HG03103 (cell line): ENCODE measurements at regions not wholly inside any gene's neighbourhood (a gene's known extent, or its start where the extent isn't known, plus 50 kb on each side); places are given as distances from the start of the nearest gene placed in this dataset.

ENCODE experiments used
- ATAC-seq: cut with Tn5 transposase; IDR thresholded peaks from one replicate; pipeline ENCODE4 v1.9.1; 2021; ENCODE audit warnings: low read depth; ENCODE audit not compliant: unreplicated experiment

GRCh38 chr5:119789406-119790117 is 160.2 kb downstream of the FAM170A start:
- no peak for ATAC-seq

- no peak for ATAC-seq
These were observed 162.9 kb downstream of the FAM170A start for GRCh38 chr5:119792161-119792799.

- no peak for ATAC-seq
These were observed 166.4 kb downstream of the FAM170A start for GRCh38 chr5:119795768-119796167.

GRCh38 chr5:119801570-119801969 is 172.2 kb downstream of the FAM170A start:
- ATAC-seq, result no peak

GRCh38 chr5:119808024-119808423 is 178.7 kb downstream of the FAM170A start:
- ATAC-seq, result no peak

- no peak for ATAC-seq
These were observed 179.1 kb downstream of the FAM170A start for GRCh38 chr5:119808474-119808873.

GRCh38 chr5:119810217-119810616 is 180.9 kb downstream of the FAM170A start:
- ATAC-seq, result no peak

GRCh38 chr5:119811458-119811857 is 182.1 kb downstream of the FAM170A start:
- no peak for ATAC-seq

- no peak for ATAC-seq
These were observed 185.3 kb downstream of the FAM170A start for GRCh38 chr5:119814655-119815054.

GRCh38 chr5:119816055-119816454 is 186.7 kb downstream of the FAM170A start:
- ATAC-seq, result no peak

- ATAC-seq, result no peak
These were observed 190.7 kb downstream of the FAM170A start for GRCh38 chr5:119820016-119820415.

- no peak for ATAC-seq
These were observed 191.2 kb downstream of the FAM170A start for GRCh38 chr5:119820608-119821007.

GRCh38 chr5:119828541-119828940 is 199.2 kb downstream of the FAM170A start:
- ATAC-seq, result no peak

GRCh38 chr5:119829341-119829740 is 200.0 kb downstream of the FAM170A start:
- no peak for ATAC-seq

GRCh38 chr5:119833176-119833575 is 203.8 kb downstream of the FAM170A start:
- no peak for ATAC-seq

- ATAC-seq, result no peak
These were observed 210.8 kb downstream of the FAM170A start for GRCh38 chr5:119840175-119840574.

GRCh38 chr5:119852140-119852539 is 222.8 kb downstream of the FAM170A start:
- ATAC-seq, result no peak

GRCh38 chr5:119860463-119860862 is 231.1 kb downstream of the FAM170A start:
- no peak for ATAC-seq

GRCh38 chr5:119862619-119863018 is 233.3 kb downstream of the FAM170A start:
- ATAC-seq, result no peak

GRCh38 chr5:119864286-119864685 is 234.9 kb downstream of the FAM170A start:
- no peak for ATAC-seq

- no peak for ATAC-seq
These were observed 244.3 kb downstream of the FAM170A start for GRCh38 chr5:119873611-119874010.

- ATAC-seq, result no peak
These were observed 247.2 kb downstream of the FAM170A start for GRCh38 chr5:119876522-119876921.
